Right cardiac atrium (tissue), 5 donors: ENCODE measurements at regions not wholly inside any gene's neighbourhood (a gene's known extent, or its start where the extent isn't known, plus 50 kb on each side); places are given as distances from the start of the nearest gene placed in this dataset.

Source experiments
- ATAC-seq, 2 donors: fragments of 200-7000 bp; cut with Tn5 transposase; one replicate each; pipeline versions ENCODE4 v1.8.0 to v1.9.1; 2020; ENCODE audit warnings: moderate library complexity in 2 of 2, mild to moderate bottlenecking in 1 of 2
- DNase-seq, 3 donors: peaks; one replicate each; pipeline ENCODE4 v3.0.0-alpha.2; 2020
- H3K27ac ChIP-seq: one replicate; pipeline ENCODE4 v1.5.1; 2013; ENCODE audit warnings: mild to moderate bottlenecking, low read length, control low read depth, moderate library complexity
- H3K27me3 ChIP-seq: one replicate; pipeline ENCODE4 v1.6.1; 2013; ENCODE audit not compliant: control insufficient read depth, insufficient read depth
- H3K4me1 ChIP-seq: one replicate; pipeline ENCODE4 v1.6.1; 2013; ENCODE audit warnings: low read length; ENCODE audit not compliant: control insufficient read depth, insufficient read depth
- H3K4me3 ChIP-seq: one replicate; pipeline ENCODE4 v1.5.1; 2013; ENCODE audit warnings: low read length, control low read depth
- H3K9me3 ChIP-seq: one replicate; pipeline ENCODE4 v1.6.1; 2013; ENCODE audit warnings: low read length; ENCODE audit not compliant: control insufficient read depth
- WGBS: extraction: QIAGEN DNeasy Blood & Tissue Kit; methylation state at CpG from one replicate; pipeline ENCODE4 v1.1.7; 2013; 5-methylcytosine and 5-hydroxymethylcytosine counted together
- intact Hi-C, 4 donors: fragments of 100-400 bp; cut with DNase I; formaldehyde crosslinking; loops; one replicate each; pipeline versions ENCODE4 v1.11.0 to v1.14.0; 2022 to 2023
- donor health status: healthy with polysubstance abuse.
- donor health status: DM: no; HTN: yes; CAD: no.
- donor health status: DM: no; HTN: no; CAD: no.
- donor health status: DM: no; HTN: yes; CAD: no; lungs with severe emphysema.
- donor health status: DM: yes; HTN: yes; CAD: no.

DNA sequence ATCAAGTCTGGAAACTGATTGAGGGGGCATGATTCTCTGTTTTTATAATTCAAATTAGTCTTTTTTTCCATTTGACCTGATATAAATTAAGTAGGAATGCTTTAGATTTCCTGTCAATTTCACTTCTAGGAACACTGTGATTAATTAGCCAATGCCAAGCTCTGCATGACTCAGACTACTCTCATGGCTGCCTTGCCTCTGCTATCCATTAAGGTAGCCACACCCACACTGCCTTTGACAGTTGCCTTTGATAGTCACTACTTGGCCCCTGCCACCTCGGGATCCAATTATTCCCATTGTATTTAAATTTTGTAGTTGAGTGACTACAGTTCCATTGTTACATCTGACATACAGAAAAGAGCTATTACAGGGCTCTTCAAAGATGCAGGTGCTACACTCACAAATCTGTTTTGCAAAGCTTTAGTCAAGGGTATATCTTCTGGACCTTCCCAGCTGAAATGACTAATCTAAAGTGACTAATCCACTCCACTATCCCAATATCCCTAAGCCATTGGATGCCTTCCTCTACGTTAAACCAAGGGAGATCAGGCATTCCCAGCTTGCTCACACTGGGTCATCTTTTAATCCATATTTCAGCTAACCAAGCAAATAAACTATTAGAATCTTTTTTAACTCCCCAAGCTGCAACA lies 1193.1 kb upstream of the MIR17HG start:
- 82% methylated on average over 2 of the region's 2 CpGs for WGBS
- intact Hi-C loops: no loop called here
- ATAC-seq: no peak
- Histone ChIP-seq H3K9me3 (no peaks in the 10 kb centered on the region), H3K4me1 (no peaks in the 10 kb centered on the region), H3K4me3 (no peak overlapping the region), H3K27me3 (no peaks in the 10 kb centered on the region), H3K27ac (no peak overlapping the region)
- DNase-seq: no peak

DNA sequence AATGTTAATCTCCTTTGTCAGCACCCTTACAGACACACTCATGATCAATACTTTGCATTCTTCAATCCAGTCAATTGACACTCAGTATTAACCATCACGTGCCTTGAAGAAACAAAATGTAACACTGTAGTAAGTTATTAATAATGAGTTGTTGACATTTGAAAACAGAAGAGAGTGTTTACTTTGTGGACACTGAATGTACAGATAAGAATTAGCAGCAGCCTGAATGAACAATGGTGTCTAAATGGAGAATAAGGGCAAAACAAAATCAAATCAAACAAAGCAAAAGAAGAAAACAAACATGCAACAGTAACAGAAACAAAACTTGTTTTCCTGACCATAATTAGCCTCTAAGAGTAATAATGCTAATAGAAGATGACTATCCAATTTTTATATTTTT lies 1191.1 kb upstream of the MIR17HG start:
- WGBS: 40% methylated on average over 1 of the region's 1 CpG
- no peak overlapping the region for H3K27ac ChIP-seq

DNA sequence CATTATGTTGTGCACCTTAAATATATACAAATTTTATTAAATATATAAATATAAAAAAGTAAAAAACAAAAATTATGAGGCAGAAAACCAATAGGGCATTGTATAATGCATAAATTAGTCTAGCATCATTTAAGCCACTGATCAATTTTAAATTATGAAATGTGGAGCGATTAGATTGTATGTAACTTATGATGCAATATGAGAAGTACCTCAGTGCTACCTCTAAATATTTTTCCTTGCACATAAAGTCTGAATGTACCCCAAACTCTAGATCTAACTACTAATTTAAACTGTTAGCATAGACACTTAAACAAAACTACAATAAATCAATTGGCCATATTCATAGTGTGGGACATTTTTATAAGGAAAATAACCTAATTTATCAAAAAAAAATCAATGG lies 1178.5 kb upstream of the MIR17HG start:
- WGBS: 93% methylated on average over 1 of the region's 1 CpG
- DNase-seq (no peak), ATAC-seq (no peak)
- Histone ChIP-seq H3K27ac (no peak overlapping the region), H3K9me3 (no peaks in the 10 kb centered on the region), H3K4me1 (no peaks in the 10 kb centered on the region), H3K27me3 (no peaks in the 10 kb centered on the region), H3K4me3 (no peak overlapping the region)
- intact Hi-C loops: no loop called here

More for the DNA sequence above, 1191.1 kb upstream of the MIR17HG start:
- H3K4me3 ChIP-seq: no peak overlapping the region
- H3K9me3 ChIP-seq: no peaks in the 10 kb centered on the region
- intact Hi-C loops: no loop called here
- no peaks in the 10 kb centered on the region for H3K27me3 ChIP-seq
- DNase-seq: no peak
- H3K4me1 ChIP-seq: no peaks in the 10 kb centered on the region
- ATAC-seq: no peak

DNA sequence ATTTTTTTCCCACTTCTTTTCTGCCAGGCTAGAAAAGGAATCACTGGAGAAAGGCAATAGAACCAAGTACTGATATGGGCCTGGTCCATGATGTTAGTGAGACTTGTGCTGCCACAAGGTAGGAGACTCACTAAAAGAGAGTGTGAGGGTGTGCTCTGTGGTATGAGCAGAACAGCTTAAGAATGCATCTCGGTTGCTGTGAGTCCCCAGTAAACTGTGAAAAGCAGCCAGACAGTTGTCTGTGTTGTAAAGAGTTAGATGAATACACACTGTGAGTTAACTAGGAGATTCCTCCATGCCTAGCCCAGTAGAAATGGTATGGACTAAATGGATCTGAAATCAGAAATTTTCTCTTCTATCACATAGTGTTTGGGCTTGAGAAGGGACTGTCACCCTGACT lies 1177.3 kb upstream of the MIR17HG start:
- no peak overlapping the region for H3K4me3 ChIP-seq
- no peak for ATAC-seq
- H3K9me3 ChIP-seq: no peaks in the 10 kb centered on the region
- DNase-seq: no peak
- H3K27ac ChIP-seq: no peak overlapping the region
- no peaks in the 10 kb centered on the region for H3K4me1 ChIP-seq
- 24% methylated on average over 1 of the region's 1 CpG for WGBS
- intact Hi-C loops: no loop called here
- H3K27me3 ChIP-seq: no peaks in the 10 kb centered on the region

DNA sequence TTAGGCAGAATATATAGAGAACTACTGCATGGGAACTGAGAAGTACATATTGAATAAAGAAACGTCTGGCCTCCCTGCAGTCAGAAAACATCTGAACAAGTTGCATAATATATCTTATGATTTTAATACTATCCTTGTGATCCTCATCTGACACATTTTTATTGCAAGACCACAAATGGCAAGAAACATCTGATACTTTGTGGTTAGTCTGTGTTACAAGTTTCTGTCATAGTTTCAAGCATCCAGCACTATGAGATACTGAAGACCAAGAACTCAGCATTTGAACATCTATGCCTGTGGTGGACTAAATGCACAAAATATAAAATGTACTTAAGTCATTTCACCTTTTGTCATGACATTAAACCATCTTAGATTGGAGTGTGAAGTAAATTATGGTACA lies 1175.8 kb upstream of the MIR17HG start:
- H3K27ac ChIP-seq: no peak overlapping the region
- no peaks in the 10 kb centered on the region for H3K27me3 ChIP-seq
- H3K9me3 ChIP-seq: no peaks in the 10 kb centered on the region
- no peak overlapping the region for H3K4me3 ChIP-seq
- intact Hi-C loops: no loop called here
- DNase-seq (no peak), ATAC-seq (no peak)
- WGBS: 53% methylated on average over 1 of the region's 1 CpG
- H3K4me1 ChIP-seq: no peaks in the 10 kb centered on the region

DNA sequence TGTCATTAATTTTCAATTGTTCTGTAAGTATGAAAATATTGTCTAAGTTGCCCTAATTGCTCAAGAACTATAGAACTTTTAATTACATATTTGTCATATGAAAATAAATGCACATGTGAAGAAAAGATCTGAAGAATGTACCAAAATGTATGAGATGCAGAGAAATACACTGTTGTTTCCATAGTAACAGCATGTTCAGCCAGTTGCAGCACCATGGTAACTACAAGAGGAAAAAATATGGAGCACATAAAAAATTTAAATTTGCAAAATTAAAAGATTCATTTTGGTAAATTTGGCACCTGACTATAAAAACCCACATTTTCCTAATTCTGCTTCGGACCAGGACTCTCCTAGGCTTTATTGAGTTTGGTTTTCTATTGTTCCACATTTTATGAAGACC lies 1170.0 kb upstream of the MIR17HG start:
- H3K27ac ChIP-seq: no peak overlapping the region
- 77% methylated on average over 1 of the region's 1 CpG for WGBS
- no peak overlapping the region for H3K4me3 ChIP-seq

DNA sequence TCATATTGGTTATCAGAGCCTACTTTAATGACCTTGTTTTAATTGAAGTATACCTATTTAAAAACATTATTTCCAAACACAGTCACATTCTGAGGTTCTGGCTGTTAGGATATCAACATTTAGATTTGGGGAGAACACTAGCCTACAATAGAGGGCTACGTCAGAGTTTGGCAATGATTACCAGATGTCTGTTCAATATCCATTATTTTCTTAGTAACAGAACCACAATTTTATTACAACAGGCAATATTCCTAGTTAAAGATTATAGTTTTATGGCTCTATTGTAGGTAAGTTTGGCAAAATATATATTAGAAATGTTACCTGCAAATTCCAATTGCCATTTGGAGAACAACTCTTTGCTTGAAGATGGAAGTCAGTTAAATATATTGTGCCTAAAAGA lies 1163.1 kb upstream of the MIR17HG start:
- no peak overlapping the region for H3K4me3 ChIP-seq
- WGBS: 63% methylated on average over 1 of the region's 1 CpG
- intact Hi-C loops: no loop called here
- no peak overlapping the region for H3K27ac ChIP-seq
- ATAC-seq (no peak), DNase-seq (no peak)
- no peaks in the 10 kb centered on the region for H3K4me1 ChIP-seq
- H3K9me3 ChIP-seq: no peaks in the 10 kb centered on the region
- no peaks in the 10 kb centered on the region for H3K27me3 ChIP-seq

More for the DNA sequence above, 1170.0 kb upstream of the MIR17HG start:
- ATAC-seq: no peak
- DNase-seq: no peak
- intact Hi-C loops: no loop called here
- H3K27me3 ChIP-seq: no peaks in the 10 kb centered on the region
- H3K9me3 ChIP-seq: no peaks in the 10 kb centered on the region
- H3K4me1 ChIP-seq: no peaks in the 10 kb centered on the region

DNA sequence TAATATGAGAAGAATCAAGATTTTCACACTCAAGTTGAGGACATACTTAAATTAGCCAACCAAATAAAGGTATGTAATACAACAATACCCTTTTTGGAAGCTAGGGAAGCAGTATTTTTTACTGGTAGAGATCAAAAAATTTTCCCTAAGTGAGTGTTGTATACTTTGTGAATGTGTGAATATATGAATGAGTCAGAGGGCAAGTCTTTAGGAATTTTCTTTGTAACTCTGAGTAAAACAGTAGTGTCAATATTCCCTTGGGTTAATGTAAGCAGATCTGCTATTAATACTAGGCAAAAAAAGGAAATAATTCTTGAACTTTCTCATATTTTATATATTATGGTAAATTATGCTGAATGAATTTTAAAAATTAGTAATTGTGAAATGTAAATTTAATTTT lies 1161.8 kb upstream of the MIR17HG start:
- Histone ChIP-seq H3K27me3 (no peaks in the 10 kb centered on the region), H3K4me1 (no peaks in the 10 kb centered on the region), H3K4me3 (no peak overlapping the region), H3K27ac (no peak overlapping the region), H3K9me3 (no peaks in the 10 kb centered on the region)
- intact Hi-C loops: no loop called here
- DNase-seq (no peak), ATAC-seq (no peak)

DNA sequence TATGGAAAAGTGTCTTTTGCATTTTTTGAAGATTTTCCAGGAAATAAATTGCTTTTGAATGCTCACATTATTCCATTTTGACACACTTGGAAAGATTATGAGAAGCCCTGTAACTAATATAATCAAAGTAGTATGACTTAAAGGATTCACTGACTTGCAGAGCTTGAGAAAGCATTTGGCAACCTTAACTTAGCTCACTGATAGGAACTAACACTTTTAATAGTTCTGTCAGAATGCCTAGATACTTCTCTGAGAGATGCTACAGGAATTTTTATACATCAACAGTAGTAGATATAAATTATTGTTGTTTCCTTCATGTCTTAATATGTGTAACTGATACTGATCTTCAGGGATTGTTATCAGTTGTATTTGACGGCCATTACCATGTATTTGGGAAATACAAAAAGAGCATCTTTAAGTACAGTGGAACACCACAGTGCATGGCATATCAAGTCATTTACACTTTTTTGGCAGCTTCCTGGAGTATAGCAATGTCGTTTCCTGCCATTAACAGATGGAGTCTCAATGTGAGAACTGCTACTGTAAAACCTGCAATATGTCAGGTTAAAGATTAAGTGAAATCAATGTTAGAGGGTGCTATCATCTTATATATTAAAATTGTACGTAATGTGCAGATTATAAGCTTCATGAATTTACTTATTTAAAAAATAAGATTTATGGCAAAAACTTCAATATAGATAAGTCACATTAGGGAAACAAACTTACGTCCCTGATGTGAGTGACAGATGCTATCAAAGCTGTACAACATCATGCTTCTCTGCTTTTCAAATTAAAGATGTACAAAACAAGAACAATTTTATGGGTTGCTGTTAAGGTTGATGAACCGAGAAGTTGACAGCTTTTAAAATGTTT lies 1159.8 kb upstream of the MIR17HG start:
- ATAC-seq (no peak), DNase-seq (no peak)
- intact Hi-C loops: no loop called here
- Histone ChIP-seq H3K27me3 (no peaks in the 10 kb centered on the region), H3K4me3 (no peak overlapping the region), H3K4me1 (no peaks in the 10 kb centered on the region), H3K27ac (no peak overlapping the region), H3K9me3 (no peaks in the 10 kb centered on the region)
- WGBS: 45% methylated on average over 5 of the region's 5 CpGs

DNA sequence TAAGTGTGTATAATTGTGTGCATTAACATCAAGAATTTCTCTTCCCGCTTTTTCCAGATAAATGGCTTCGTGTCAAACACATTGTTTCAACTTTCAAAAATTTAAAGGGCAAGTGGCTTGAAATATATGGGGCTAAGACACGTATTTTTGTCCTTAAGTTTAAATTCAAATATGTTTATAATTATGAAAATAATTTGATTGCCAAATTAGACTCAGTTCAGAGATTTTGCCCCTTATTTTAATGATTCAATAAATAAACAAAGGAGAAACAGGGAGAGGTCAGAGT lies 1159.2 kb upstream of the MIR17HG start:
- no peak for ATAC-seq
- no peak overlapping the region for H3K27ac ChIP-seq
- no peaks in the 10 kb centered on the region for H3K4me1 ChIP-seq
- H3K9me3 ChIP-seq: no peaks in the 10 kb centered on the region
- DNase-seq: no peak
- 54% methylated on average over 3 of the region's 3 CpGs for WGBS
- no peaks in the 10 kb centered on the region for H3K27me3 ChIP-seq
- intact Hi-C loops: no loop called here
- no peak overlapping the region for H3K4me3 ChIP-seq

DNA sequence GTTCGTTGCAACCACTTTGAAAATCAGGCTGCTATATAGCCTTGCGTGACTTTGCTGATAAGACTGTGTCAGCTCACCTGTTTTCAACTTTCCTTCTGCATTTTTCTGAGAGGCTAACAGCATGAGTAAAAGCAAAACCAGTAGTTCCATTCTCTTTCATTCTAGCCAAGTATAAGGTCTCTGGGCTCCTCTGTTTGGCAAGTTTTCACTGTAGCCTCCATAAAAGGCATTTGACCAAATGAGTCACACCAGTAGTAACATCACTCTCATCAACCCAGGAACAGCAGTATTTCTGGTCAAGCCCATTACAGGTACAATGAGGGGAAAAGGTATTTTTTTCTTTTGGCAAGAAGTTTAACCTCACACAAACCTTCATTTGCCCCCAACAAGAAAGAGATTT lies 1149.8 kb upstream of the MIR17HG start:
- ATAC-seq (no peak), DNase-seq (no peak)
- Histone ChIP-seq H3K27ac (no peak overlapping the region), H3K4me3 (no peak overlapping the region), H3K27me3 (no peaks in the 10 kb centered on the region), H3K4me1 (peaks cover 3% of the 10 kb centered on the region), H3K9me3 (no peaks in the 10 kb centered on the region)
- 57% methylated on average over 2 of the region's 2 CpGs for WGBS
- intact Hi-C loops: no loop called here
